ENCODE measurements at regions not wholly inside any gene's neighbourhood (a gene's known extent, or its start where the extent isn't known, plus 50 kb on each side); places are given as distances from the start of the nearest gene placed in this dataset.

DNA sequence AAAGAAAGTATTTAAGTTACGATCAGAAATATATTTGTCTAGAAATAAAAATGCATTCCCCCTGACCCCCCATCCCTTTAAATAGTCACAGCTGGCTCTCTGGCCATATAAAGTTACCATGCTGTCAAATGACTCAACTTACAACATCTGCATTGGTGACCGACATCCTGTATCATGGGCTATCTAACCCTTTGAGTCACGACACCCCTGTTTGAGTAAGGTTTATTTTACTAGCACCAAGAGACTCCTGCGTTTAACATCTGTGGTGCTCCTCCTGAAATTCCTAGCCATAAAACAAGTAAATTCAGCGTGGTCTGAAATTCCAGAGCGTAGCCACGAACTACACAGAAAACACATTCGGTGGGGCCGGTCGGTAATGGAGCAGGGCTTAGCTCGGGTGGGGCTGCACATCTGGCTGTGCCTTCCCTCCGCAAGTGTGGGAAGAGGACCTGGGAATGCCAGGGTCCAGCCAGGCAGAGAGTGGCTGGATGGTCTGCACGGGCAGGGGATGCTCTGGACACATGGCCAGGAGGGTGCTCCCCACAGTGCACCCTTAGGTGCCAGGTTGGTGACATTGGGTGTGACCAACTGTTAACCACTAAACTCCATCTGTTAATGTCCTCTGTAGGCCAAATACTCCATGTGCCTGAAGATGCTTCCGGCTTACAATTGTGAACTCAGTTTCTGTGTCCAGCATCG, 53.0 kb upstream of the CLDN14 start:
- no peak for DNase-seq (ENCODE audit: low read depth)

DNA sequence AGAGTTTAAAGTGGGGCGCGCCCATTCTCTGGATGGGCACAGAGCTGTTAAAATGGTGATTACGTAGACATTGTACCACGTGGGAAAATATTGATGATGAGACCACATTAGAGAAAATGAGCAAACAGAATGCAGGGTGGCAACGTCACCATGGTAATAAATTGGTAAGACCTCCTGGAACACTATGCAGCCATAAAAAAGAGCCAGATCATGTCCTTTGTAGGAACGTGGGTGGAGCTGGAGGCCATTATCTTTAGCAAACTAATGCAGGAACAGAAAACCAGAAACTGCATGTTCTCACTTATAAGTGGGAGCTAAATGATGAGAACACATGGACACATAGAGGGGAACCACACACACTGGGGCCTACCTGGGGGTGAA, 53.5 kb upstream of the CLDN14 start:
- DNase-seq (ENCODE audit: low read depth), result no peak

DNA sequence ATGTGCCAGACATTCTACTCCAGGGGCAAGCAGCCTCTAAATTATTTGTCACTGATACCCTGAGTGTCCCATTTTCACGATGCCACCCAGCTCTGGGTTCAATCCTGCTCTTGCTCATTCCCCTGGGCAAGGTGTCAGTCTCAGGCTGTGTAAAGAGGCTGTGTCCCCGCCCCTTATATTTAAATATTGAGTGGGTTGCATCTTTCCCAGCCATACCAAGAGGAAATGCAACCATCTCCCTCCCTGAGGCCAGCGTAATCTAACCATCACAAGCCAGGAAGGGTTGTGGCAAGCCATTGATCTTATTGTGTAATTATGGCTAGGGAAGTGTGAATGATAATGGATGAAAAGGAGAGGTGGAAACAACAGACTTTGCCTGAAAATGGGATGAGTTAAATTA, 54.7 kb upstream of the CLDN14 start:
- DNase-seq (ENCODE audit: low read depth), result no peak

DNA sequence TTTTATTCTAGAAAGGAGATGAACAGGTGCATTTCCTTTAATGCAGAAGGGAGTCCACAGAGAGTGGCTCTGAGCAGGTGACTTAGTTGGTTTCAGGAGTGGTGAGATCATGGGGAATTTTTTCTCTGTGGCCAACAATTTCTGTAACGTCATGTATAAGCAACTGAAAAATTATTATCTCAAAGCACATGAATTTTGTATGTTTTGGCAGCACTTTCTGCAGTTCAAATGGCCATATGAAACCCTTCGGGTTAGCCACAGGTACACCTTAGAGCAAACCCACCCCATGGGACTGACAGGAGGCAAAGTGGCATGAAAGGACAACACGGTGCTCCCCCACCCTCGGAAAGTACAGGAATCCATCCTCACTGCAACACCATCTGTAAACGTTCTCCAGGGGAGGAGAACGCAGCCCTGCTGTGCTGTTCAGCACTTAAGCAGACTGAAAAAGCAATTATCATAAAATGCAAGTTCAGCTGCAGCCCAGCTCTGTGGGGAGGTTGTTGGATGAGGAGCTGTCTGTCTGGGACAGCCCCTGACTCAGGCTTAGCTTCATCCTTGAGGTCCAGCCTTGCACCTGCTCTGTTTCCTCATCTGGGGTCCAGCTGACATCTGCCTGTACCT, 55.8 kb upstream of the CLDN14 start:
- DNase-seq (ENCODE audit: low read depth), result no peak

DNA sequence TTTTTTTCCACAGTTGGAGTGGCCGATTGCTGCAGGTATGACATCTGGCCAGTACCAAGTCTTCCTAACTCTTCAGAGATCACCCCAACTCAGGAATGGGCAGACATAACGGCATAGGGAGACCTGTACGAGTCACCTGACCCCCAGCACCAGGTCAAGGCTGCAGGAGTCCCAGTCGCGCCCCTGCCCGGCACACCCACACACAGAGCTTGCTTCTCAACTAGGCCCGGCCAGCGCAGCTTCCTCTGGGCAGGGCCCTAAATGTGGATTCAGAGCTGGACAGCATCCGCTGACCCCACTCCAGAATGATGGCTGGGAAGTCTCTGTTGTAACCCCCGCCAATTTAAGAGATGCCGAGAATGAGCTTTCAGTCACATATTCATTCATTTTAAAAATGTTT, 58.8 kb upstream of the CLDN14 start:
- DNase-seq (ENCODE audit: low read depth), result no peak

DNA sequence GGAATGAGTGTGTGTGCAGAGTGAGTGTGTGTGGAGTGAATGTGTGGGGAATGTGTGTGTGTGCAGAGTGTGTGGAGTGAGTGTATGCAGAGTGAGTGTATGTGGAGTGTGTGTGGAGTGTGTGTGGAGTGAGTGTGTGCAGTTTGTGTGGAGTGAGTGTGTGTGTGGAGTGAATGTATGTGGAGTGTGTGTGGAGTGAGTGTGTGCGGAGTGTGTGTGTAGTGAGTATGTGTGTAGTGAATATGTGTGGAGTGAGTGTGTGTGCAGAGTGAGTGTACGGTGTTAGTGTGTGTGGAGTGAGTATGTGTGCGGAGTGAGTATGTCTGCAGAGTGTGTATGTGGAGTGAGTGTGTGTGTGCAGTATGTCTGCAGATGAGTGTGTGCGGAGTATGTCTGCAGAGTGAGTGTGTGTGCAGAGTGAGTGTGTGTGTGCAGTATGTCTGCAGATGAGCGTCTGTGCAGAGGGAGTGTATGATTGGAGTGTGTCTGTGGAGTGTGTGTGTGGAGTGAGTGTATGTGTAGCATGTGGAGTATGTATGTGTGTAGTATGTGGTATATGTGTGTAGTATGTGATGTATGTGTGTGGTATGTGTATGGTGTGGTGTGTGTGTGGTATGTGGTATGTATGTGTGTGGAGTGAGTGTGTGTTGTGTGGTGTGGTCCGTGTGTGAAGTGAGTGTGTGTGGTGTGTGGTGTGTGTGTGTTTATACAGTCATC, 59.7 kb upstream of the CLDN14 start:
- DNase-seq (ENCODE audit: low read depth), result no peak

DNA sequence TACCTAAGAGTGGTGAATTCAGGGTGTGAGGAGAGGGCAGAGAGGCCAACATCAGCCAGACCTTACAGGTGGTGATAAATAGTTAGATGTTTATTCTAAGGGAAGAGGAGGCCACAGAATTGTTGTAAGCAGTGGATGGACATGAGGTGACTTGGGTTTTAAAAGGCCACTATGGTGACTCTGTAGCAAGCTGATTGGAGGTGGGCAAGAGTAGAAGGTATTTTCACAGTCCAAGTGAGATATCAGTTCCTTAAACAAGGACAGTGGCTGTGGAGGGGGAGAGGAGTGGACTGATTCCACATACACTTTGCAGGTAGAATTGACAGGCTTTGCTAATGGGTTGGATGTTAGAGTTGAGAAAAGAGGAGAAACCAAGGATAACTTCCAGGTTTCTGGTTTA, 60.8 kb upstream of the CLDN14 start:
- no peak for DNase-seq (ENCODE audit: low read depth)

DNA sequence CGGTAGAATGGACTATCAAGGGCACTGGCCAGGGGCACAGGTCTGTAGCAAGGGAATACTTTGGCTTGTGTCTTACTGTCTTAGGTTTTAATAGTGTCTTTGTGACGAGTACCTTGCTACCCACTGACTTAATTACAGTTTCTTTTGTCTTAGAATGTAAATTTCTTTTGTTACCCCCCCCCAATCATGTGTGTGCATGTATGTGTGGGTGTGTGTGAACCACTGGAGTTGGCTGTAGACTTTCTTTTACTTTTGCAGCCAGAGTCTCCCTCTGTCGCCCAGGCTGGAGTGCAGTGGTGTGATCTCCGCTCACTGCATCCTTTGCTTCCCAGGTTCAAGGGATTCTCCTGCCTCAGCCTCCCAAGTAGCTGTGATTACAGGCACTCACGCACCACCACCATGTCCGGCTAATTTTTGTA, 61.8 kb upstream of the CLDN14 start:
- DNase-seq (ENCODE audit: low read depth), result no peak

DNA sequence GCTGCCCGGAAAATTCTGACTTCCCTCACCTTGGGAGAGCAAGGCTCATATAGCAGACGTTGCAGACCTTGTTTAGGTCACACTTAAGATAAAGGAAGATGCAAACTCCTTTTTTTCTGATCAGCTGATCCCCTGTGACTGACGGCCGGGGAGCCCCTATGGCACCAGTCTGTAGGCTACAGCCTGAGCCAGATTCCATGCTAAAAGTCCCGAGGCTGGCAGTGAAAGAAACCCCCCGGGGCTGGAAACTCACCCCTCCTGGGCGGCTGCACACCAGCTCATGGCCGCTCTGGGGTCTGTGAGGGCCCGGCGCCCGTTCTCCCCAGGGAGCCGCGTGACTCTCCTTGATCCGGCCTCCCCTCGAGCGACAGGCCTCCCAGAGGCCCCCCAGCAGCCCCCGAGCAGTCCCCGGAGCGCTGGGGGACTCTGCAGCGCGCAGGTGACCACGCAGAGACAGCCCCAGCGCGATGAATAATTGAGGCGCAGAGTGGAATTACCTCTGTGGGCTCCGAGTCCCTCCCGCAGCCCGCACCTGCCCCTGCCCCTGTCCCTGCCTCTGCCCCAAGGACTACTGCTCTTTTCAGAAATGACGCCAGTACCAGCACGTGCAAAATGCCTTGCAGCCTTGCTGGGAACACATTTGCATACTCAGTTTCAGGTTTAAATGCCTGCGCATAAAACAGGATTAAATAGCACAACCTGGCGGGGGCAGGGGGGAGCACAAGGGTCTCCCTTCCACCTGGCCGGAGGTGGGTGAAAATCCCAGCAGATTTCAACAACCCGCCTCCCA, 62.6 kb upstream of the CLDN14 start:
- DNase-seq (ENCODE audit: low read depth), result no peak

DNA sequence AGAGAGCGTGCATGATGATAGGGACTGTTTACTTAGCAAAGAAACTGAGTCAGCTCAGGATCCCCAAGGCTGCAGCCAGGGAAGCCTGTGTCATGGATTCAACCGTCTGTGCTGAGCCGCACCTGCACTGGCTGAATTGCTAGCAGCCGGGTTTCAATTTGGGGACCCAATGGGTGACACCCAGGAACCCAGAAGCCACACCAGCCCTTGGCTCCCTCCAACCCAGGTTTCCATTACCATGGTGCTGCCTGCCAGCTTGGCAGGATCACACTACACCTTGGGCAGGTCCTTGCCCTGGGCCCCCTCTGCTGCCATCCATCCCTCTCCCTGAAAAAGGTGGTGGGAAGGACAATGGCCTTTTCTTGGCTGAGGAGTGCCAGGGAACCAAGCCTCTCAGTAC, 64.0 kb upstream of the CLDN14 start:
- DNase-seq (ENCODE audit: low read depth), result no peak

DNA sequence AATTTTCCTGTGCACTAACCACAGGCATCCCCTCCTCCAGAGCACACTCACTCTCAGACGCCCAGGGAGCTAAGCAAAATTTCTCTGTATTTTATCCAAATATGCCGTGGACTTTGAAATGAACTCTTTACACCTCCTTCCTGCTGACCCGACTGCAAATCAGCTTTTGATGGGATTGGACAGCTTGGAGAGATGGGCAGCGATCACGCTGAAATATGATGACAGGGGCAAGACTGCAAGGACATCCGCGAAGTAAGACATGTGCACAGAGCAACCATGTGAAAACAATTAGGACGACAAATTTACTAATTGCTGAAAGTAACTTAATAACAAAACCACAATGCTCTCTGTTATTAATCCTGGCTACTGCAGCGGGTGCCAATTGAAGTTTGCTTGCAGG, 64.6 kb upstream of the CLDN14 start:
- no peak for DNase-seq (ENCODE audit: low read depth)

DNA sequence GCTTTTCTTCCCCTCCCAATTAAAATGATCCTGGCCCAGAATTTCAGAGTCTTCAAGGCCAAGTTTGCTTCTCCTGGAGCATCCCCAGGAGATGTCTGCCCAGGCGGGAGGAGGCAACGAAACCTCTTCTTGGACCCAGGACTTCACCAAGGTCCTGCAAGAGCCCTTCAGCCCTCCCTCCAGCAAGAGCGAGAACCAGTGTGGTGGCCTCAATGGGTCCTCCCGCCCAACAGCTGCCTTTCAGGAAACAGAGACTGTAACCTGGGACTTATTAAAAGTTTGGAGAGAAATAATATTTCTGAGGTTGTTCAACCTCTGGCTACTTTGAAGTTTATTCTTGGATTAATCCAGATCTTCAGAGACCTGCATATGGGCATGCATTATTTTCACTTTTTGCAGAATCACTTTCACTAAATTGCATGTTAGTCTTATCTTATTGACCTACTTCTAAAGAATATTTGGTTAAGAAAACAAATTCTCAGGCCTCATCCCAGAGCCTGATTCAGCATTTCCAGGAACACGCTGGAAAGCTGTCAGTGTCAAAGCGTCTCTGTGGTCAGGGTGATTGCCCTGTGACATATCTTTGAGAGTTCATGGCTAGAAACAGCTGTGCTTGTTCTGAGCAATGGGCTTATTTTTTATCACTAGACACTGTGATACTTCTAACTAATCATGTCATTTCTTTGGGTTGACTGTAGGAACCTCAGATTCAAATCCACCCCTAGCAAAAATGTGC, 66.0 kb upstream of the CLDN14 start:
- DNase-seq (ENCODE audit: low read depth), result no peak

DNA sequence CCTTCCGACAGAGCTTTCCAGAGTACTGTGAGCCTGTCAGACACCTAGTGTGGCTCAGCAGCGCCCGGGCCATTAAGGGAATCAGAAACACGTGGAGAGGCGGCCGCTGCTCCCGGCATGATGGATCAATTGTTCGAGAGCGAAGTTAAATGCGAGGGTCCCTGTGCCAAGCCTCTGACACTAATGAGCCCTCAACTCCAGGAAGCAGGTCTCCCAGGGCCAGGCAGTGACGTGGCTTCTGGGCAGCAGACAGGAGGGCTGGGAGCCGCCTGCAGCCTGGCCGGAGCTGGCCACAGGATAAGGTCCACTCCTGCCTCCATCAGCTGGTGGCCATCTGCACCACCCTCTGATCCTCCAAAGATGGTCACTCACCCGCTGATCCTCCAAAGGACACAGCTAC, 67.5 kb upstream of the CLDN14 start:
- DNase-seq (ENCODE audit: low read depth), result no peak

DNA sequence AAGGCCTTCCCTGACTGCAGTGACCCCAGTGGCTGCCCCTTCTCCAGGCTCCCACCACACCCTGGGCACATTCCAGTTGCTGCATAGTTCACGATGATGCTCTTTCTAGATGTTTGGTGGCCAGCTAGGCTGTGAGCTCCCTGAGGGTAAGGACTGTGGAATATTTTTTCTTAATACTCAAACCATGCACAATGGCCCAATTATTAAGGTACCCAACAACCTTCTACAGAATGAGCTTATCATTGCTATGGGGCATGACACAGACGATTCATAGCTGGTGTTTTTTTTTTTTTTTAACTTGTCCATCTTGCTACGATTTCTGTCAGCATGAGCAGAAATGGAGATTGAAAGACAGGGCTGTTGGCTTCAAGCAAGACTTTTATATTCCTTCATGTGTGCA, 68.9 kb upstream of the CLDN14 start:
- no peak for DNase-seq (ENCODE audit: low read depth)

DNA sequence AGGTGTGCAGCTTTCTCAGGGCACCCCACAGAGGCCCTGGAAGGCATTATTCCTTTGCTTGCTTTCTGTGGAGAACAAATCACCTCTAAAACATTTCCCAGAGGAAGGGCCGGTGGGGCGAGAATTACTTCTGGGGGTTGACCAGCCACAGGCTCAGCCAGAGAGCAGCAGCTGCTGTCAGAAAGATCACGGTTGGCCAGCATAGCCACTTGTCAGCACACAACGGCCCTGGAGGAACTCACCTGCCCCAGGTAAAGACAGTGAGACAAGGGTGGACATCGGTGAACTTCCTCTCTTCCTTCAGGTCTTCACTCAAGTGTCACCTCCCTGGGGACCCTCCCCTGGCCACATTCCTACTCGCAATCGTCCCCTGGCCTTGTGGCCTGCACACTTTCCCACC, 69.5 kb upstream of the CLDN14 start:
- no peak for DNase-seq (ENCODE audit: low read depth)

DNA sequence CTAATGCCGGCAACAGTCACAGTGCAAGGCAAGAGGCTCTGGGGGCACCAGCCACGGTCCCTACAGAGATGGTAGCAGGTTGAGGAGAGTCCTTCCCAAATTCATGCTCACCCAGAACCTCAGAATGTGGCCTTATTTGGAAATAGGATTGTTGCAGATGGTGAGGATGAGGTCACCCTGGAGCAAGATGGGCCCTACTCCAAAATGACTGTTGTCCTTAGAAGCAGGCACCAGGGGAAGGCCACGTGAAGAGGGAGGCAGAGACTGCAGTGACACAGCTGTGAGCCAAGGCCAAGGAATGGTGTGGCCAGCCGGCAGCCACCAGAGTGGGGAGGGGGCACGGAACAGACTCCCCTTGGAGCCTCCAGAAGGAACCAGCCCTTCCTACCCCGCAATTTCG, 70.8 kb upstream of the CLDN14 start:
- no peak for DNase-seq (ENCODE audit: low read depth)

DNA sequence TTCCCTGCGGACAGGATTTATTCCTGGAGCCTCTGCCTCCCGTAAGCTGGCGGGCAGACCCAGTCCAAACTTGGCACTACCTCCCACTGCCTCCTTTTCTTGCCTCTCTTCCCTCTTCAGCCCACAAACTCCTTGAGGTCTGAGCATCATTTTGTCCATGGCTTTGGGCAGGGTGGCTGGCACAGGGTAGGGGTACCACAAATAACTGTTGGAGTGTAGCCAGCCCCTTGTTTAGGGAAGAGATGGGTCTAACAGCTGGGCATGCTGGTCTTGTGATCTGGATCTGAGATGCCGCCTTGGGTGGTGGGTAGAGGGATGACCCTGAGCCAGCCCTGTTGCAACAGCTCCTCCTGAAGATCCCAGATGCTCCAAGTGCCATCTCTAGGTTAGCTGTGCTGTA, 71.4 kb upstream of the CLDN14 start:
- no peak for DNase-seq (ENCODE audit: low read depth)

DNA sequence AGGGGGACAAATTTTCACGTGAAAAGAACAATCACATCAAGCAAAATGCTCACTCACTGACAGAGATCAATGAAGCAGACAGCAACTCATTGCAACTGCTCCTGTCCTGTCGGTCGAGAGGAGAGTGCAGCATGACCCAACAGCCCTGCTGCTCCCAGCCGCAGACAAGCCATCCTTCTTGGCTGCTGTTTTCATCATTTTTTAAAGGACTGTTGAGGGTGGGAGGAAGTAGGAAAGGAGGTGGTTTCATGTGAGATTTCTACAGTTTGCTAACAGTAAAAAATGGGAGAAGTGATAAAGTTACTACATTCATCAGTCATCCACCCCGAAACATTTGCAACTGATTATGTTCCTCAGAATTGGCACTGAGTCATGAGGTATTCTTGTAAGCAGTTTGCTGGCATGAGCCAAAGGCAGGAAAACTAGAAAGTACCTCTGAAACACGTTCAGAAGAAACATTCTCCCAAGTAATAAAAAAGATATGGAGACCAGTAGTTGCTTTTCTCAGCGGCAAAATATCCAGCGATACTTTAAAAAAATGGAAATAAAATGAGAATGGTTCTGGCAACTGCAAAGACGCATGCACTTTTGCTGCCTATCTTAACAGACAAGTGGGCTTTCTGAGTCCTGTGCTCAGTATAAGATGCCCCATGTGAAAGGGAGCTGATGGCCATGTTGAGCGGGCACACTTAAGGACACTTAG, 72.0 kb upstream of the CLDN14 start:
- DNase-seq (ENCODE audit: low read depth), result no peak

DNA sequence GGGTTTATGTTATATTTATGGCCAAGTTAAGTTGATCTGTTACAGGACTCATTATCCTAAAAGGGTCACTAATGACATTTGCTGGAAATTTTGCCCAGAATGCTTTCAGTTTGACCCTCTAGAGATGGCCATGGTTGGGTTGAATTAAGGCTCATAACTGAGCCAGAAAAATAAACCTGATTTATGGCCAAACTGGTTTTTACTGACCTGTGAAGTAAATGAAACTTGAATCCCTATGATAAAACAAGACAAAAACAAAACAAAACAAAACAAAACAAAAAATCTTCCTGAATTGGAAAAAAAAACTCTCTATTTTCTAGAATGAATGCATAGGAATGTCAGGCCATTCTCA, 72.5 kb upstream of the CLDN14 start:
- DNase-seq (ENCODE audit: low read depth), result no peak

DNA sequence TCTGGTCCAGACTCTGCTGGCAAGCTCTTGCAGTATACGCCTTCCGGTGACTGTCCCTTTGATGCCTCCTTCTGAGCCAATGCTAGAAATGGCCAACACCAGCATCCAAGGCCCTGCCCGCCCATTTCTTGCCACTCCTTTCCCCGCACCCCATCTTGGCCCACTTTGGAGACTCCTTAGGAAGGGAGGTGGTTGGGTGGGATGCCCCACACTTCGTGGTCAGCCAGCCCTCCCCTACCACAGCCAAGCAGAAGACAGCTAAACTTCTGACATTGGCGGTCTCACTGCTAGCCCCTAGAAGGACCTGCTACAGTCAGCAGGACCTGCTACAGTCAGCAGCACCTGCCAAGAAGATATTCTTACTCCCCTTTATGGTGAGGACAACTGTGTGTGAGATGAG, 73.5 kb upstream of the CLDN14 start:
- DNase-seq (ENCODE audit: low read depth), result no peak

DNA sequence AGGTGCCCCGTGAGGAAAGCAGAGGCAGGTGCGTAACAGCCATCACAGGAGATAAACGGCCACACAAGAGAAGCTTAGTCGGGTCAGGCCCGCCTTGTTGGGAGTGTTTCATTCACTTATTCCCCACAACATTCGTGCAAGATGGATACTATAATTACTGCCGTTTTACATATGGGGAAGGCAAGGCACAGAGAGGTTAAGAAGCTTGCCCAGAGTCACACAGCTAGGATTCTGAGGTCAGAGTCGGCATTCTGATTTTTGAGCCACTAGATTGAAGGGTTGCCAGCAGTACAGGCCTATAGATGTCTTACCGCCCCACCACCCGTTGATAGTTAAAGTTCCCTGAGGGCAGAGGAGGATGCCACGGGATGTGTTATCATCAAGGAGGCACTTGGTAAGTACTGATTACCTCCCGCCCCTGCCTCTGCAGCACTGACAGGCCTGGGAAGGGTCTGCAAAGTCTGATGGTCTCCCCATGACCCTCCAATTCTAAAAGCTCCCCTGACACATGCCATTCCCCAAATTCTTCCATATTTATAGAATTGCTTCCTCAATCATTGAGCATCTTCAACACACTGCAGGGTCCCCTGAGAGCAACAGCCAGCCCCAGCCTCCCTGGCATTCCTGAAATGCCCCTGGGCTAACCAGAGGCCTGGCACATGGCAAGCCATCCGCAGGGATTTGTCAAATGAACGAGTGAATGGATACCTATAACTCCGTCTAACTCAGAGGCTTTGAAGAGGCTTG, 74.7 kb upstream of the CLDN14 start:
- DNase-seq (ENCODE audit: low read depth), result no peak
